Adrenal gland (tissue), 9 donors: ENCODE measurements at regions not wholly inside any gene's neighbourhood (a gene's known extent, or its start where the extent isn't known, plus 50 kb on each side); places are given as distances from the start of the nearest gene placed in this dataset.

Source experiments
- DNase-seq, 7 donors: peaks; one replicate each; pipeline ENCODE4 v3.0.0-alpha.2; 2019 to 2020
- H3K27ac ChIP-seq, 5 donors: fragments of 200-600 bp; sonication (generic) in 4 of 5; 1 replicate in 3 of 5; 2 replicates in 2 of 5; pipeline versions ENCODE4 v1.5.1 to v1.8.0; 2016 to 2020; ENCODE audit warnings: mild to moderate bottlenecking in 1 of 5
- H3K27me3 ChIP-seq: fragments of 200-600 bp; 2 replicates; pipeline ENCODE4 v1.8.0; 2021
- H3K36me3 ChIP-seq, 2 donors: fragments of 200-600 bp; replicated peaks in 1 of 2; 1 replicate in 1 of 2; 2 replicates in 1 of 2; pipeline versions ENCODE4 v1.5.1 to v1.8.0; 2018 to 2022
- H3K4me1 ChIP-seq, 2 donors: fragments of 200-600 bp; replicated peaks in 1 of 2; 1 replicate in 1 of 2; 2 replicates in 1 of 2; pipeline versions ENCODE4 v1.5.1 to v1.8.0; 2018 to 2021
- H3K4me3 ChIP-seq, 4 donors: fragments of 200-600 bp; sonication (generic) in 3 of 4; one replicate each; pipeline ENCODE4 v1.5.1; 2016 to 2018
- H3K9me3 ChIP-seq, 3 donors: fragments of 200-600 bp; sonication (generic) in 1 of 3; replicated peaks in 1 of 3; 1 replicate in 2 of 3; 2 replicates in 1 of 3; pipeline versions ENCODE4 v1.5.1 to v1.8.0; 2016 to 2021
- CTCF ChIP-seq, 6 experiments: fragments of 450-650 bp in 4 of 6; fragments of 200-600 bp in 2 of 6; sonication (generic) in 1 of 6; IDR thresholded peaks; 1 replicate in 5 of 6; 2 replicates in 1 of 6; pipeline versions ENCODE4 v1.5.1 to v1.8.0; 2016 to 2021; ENCODE audit warnings: antibody characterized with exemption in 6 of 6, mild to moderate bottlenecking in 2 of 6, moderate library complexity in 1 of 6
- POLR2A ChIP-seq, 2 donors: fragments of 450-650 bp; IDR thresholded peaks; one replicate each; pipeline ENCODE4 v1.6.1; 2017; ENCODE audit warnings: antibody characterized with exemption in 2 of 2, mild to moderate bottlenecking in 2 of 2, moderate library complexity in 1 of 2
- WGBS, 4 donors: extraction: QIAGEN DNeasy Blood & Tissue Kit in 2 of 4; methylation state at CpG; one replicate each; pipeline versions ENCODE4 v1.1.5 to v1.1.7; 2013 to 2017; 5-methylcytosine and 5-hydroxymethylcytosine counted together
- intact Hi-C, 2 donors: fragments of 100-400 bp; cut with DNase I; formaldehyde crosslinking; loops; one replicate each; pipeline versions ENCODE4 v1.14.1 to v1.15.0; 2022 to 2023
- donor health status: healthy with polysubstance abuse.
- donor health status: Bipolar disorder and iron deficiency.
- donor health status: DM: yes; HTN: yes; CAD: no.
- donor health status: DM: no; HTN: no; CAD: no.
- donor health status: DM: no; HTN: no; CAD: no.

- no peak overlapping the region for H3K4me3 ChIP-seq
- no peaks in the 10 kb centered on the region for H3K9me3 ChIP-seq
- no peak overlapping the region for H3K27ac ChIP-seq
- 64 to 71% (median 66%) methylated on average over 6 of the region's 6 CpGs for WGBS, 4 donors
- intact Hi-C loops, result no loop called here
- H3K4me1 ChIP-seq, result no peaks in the 10 kb centered on the region
- H3K36me3 ChIP-seq, result no peaks in the 10 kb centered on the region
- DNase-seq, result no peak
- H3K27me3 ChIP-seq, result no peaks in the 10 kb centered on the region
- TF ChIP-seq POLR2A (IDR thresholded peaks at IDR 0.05), result no peak
- no peak for TF ChIP-seq CTCF (IDR thresholded peaks at IDR 0.05)
Measured at GRCh38 chr2:221999717-222000116, 299.1 kb downstream of the PAX3 start.

GRCh38 chr2:221999166-221999565 lies 299.6 kb downstream of the PAX3 start:
- 52 to 75% (median 63%) methylated on average over 2 of the region's 2 CpGs for WGBS, 4 donors
- intact Hi-C loops, result no loop called here
- DNase-seq, result no peak
- no peaks in the 10 kb centered on the region for H3K27me3 ChIP-seq
- H3K27ac ChIP-seq, result no peak overlapping the region
- no peaks in the 10 kb centered on the region for H3K36me3 ChIP-seq
- TF ChIP-seq POLR2A (IDR thresholded peaks at IDR 0.05) (no peak), CTCF (IDR thresholded peaks at IDR 0.05) (no peak)
- no peak overlapping the region for H3K4me3 ChIP-seq
- no peaks in the 10 kb centered on the region for H3K9me3 ChIP-seq
- no peaks in the 10 kb centered on the region for H3K4me1 ChIP-seq

- no peaks in the 10 kb centered on the region for H3K9me3 ChIP-seq
- no peak for DNase-seq
- no peak overlapping the region for H3K4me3 ChIP-seq
- H3K27me3 ChIP-seq, result no peaks in the 10 kb centered on the region
- TF ChIP-seq CTCF (IDR thresholded peaks at IDR 0.05), result no peak
- no peak for TF ChIP-seq POLR2A (IDR thresholded peaks at IDR 0.05)
- intact Hi-C loops, result no loop called here
- H3K4me1 ChIP-seq, result no peaks in the 10 kb centered on the region
- no peaks in the 10 kb centered on the region for H3K36me3 ChIP-seq
- no peak overlapping the region for H3K27ac ChIP-seq
- 30 to 55% (median 46%) methylated on average over 1 of the region's 1 CpG for WGBS, 4 donors
Measured at GRCh38 chr2:221997683-221998082, 301.1 kb downstream of the PAX3 start.

GRCh38 chr2:221997100-221997499 lies 301.7 kb downstream of the PAX3 start:
- Histone ChIP-seq H3K4me1 (no peaks in the 10 kb centered on the region), H3K27me3 (no peaks in the 10 kb centered on the region), H3K27ac (no peak overlapping the region), H3K4me3 (no peak overlapping the region), H3K36me3 (no peaks in the 10 kb centered on the region), H3K9me3 (no peaks in the 10 kb centered on the region)
- WGBS, 4 donors, result 41 to 50% (median 49%) methylated on average over 3 of the region's 3 CpGs
- no peak for DNase-seq
- intact Hi-C loops, result no loop called here
- TF ChIP-seq POLR2A (IDR thresholded peaks at IDR 0.05), result no peak
- no peak for TF ChIP-seq CTCF (IDR thresholded peaks at IDR 0.05)
